ENCODE measurements at regions not wholly inside any gene's neighbourhood (a gene's known extent, or its start where the extent isn't known, plus 50 kb on each side); places are given as distances from the start of the nearest gene placed in this dataset.
"Not testable (repeated sequence)": the region's sequence is repeated elsewhere in the genome, so short reads cannot be mapped to it uniquely, and the experiment has no call there.

GRCh38 chr5:17400724-17401469 lies 97.1 kb upstream of the TAF11L2 start:
- no peak for DNase-seq (ENCODE audit: low spot score)

GRCh38 chr5:17401470-17402288 lies 96.4 kb upstream of the TAF11L2 start:
- no peak for DNase-seq (ENCODE audit: low spot score)

- DNase-seq (ENCODE audit: low spot score) = no peak
These were observed 95.5 kb upstream of the TAF11L2 start for GRCh38 chr5:17402289-17403121.

GRCh38 chr5:17403695-17404490 lies 94.1 kb upstream of the TAF11L2 start:
- no peak for DNase-seq (ENCODE audit: low spot score)

- DNase-seq (ENCODE audit: low spot score) = no peak
These were observed 92.1 kb upstream of the TAF11L2 start for GRCh38 chr5:17405976-17406375.

- no peak for DNase-seq (ENCODE audit: low spot score)
These were observed 91.6 kb upstream of the TAF11L2 start for GRCh38 chr5:17406423-17406838.

DNA sequence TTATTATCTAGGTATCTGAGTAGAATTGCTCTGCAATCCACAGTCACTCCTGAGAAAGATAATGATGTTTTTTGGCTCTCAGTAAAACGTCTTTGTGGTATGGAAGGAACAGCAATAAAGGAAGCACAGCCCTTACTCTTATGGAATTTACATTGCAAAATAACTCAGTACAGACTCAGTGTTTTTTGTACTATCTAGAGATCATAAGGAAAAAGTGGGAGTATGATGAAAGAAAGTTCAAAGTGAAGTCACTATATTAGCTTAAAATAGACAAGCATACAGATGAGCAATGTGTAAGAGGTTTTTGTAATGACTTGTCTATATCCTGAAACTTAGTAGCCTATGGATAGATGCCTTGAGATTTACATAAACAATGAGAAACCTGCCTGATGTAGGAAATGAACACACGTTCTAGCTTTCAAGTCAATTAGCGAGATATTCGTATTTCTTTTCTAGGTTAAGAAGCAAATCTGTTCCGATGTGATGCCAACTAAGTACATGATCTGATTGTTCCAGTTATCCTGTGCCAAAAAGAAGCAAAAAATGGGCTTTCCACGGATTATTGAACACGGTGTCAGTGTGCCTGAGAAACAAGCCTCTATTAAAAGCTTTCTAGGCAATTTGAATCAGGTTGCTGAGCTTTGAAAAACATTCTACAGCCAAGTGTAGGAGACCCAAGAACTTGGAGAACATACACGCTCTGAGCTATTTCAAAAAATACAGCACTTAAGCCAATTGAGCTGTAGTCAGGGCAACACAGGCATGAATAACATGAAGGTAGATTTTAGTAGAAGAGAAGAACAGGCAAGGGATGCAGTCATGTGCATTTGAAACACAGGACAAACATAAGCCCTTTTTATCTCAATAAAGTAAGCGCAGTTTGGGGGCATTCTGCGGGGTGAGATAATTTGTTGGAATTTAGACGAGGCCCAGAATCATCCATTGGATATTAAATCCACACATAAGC lies 86.3 kb upstream of the TAF11L2 start:
- DNase-seq (ENCODE audit: low spot score) = no peak

DNA sequence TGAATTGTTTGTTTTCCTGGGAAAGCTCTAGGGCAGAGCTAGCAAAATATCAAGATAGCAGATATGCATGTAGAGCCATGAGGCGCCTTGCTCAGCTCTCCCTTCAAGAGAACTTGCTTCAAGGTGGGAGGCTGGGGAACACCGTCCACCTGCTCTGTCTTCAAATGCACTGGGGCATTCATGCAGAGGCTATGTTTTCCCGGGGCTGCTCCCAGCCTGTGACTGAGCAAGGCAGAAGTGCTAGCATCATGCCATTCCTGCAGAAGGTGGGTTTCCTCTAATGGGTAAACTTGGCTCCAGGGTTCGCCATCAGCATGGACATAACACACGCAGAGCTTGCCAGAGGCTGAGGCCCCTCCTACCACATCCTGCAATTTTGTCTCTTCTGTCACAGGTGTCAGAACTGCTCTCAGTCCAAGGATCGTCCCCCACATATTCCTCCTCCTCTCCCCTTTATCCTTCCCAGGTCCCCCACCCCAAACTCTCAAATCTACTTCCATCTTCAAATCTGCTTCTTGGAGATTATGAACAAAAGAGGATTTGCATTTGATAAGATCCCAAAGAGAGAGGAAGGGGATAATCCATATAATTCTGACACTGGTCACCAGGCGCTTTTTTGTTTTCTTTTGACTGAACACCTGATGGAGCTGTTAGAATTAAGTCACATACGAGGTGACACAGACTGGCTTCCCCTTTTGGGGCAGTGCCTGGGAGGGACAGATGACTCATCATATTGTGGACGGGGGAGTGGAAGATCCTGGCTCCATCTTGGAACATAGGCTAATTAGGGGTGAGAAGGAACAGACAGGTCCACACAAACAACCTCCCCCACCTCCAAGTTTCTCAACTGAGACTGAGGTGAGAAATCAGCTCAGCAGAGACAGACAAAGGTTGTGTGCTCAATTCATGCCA lies 85.0 kb upstream of the TAF11L2 start:
- DNase-seq (ENCODE audit: low spot score) = no peak

GRCh38 chr5:17413691-17414090 lies 84.3 kb upstream of the TAF11L2 start:
- DNase-seq (ENCODE audit: low spot score) = no peak

GRCh38 chr5:17415321-17415758 lies 82.7 kb upstream of the TAF11L2 start:
- DNase-seq (ENCODE audit: low spot score) = no peak

DNA sequence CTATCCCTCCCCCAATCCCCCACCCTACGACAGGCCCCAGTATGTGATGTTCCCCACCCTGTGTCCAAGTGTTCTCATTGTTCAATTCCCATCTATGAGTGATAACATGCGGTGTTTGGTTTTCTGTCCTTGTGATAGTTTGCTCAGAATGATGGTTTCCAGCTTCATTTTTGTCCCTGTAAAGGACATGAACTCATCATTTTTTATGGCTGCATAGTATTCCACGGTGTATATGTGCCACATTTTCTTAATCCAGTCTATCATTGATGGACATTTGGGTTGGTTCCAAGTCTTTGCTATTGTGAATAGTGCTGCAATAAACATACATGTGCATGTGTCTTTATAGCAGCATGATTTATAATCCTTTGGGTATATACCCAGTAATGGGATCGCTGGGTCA lies 81.7 kb upstream of the TAF11L2 start:
- DNase-seq (ENCODE audit: low spot score) = not testable (repeated sequence)

- no peak for DNase-seq (ENCODE audit: low spot score)
These were observed 73.4 kb upstream of the TAF11L2 start for GRCh38 chr5:17424674-17425073.

DNA sequence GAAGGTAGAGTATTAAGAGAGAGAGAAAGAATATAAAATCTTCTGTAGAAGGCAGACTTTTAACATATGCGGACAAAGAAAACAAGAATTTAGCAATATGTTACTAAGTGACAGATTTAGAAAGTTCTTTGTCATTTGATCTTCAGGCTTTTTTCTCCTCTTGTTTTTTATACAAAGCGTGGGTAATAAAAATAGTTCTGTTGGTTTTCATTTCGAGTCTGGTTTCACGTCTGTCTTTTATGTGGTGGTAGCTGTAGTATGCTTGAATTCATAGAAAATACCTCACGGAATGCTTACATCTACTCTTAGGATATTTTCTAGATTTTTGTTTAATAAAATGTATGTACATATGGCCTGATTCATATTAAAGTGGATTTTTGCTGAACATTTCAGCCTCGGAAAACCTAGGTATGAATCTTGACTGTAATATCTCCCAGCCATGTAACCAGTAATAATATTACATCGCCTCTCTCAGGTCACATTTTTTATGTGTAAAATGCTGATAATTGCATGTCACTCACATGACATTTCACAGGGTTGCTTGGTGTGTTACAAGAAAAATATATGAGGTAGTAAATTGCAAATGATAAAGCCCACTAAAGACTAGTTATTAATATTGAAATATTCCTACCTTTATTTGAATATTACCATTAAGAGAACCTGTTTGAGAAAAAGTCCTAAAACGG lies 72.5 kb upstream of the TAF11L2 start:
- DNase-seq (ENCODE audit: low spot score) = no peak

- DNase-seq (ENCODE audit: low spot score) = no peak
These were observed 71.8 kb upstream of the TAF11L2 start for GRCh38 chr5:17426104-17426749.

- DNase-seq (ENCODE audit: low spot score) = no peak
These were observed 69.7 kb upstream of the TAF11L2 start for GRCh38 chr5:17428176-17428800.

- no peak for DNase-seq (ENCODE audit: low spot score)
These were observed 68.7 kb upstream of the TAF11L2 start for GRCh38 chr5:17429353-17429752.

GRCh38 chr5:17430241-17430640 lies 67.8 kb upstream of the TAF11L2 start:
- no peak for DNase-seq (ENCODE audit: low spot score)

All from kidney capillary endothelial cell (primary cell).